Lower leg skin (tissue), 4 donors: ENCODE measurements at regions not wholly inside any gene's neighbourhood (a gene's known extent, or its start where the extent isn't known, plus 50 kb on each side); places are given as distances from the start of the nearest gene placed in this dataset.

ENCODE experiments used
- DNase-seq, 2 donors: peaks; one replicate each; pipeline ENCODE4 v3.0.0-alpha.2; 2019; ENCODE audit warnings: low spot score in 2 of 2
- H3K4me3 ChIP-seq: fragments of 200-600 bp; sonication (generic); 2 replicates; pipeline ENCODE4 v1.5.1; 2017; ENCODE audit warnings: mild to moderate bottlenecking, low read depth; ENCODE audit not compliant: poor library complexity, severe bottlenecking
- POLR2A ChIP-seq, 2 donors: fragments of 450-650 bp; IDR thresholded peaks; one replicate each; pipeline ENCODE4 v1.6.1; 2016 to 2017; ENCODE audit warnings: antibody characterized with exemption in 2 of 2, mild to moderate bottlenecking in 1 of 2, moderate library complexity in 1 of 2
- WGBS, 2 donors: methylation state at CpG; one replicate each; pipeline ENCODE4 v1.1.5; 2018; 5-methylcytosine and 5-hydroxymethylcytosine counted together
- intact Hi-C: fragments of 100-400 bp; cut with DNase I; formaldehyde crosslinking; loops from one replicate; pipeline ENCODE4 v1.15.0; 2023; ENCODE audit warnings: low total_unique reads
- TF ChIP-seq, protein P1 (sequence below), 3 donors: fragments of 450-650 bp; IDR thresholded peaks; one replicate each; pipeline ENCODE4 v1.5.1; 2016; ENCODE audit warnings: antibody characterized with exemption in 3 of 3, mild to moderate bottlenecking in 3 of 3, moderate library complexity in 2 of 3

- DNase-seq = no peak
- no peak for TF ChIP-seq POLR2A (IDR thresholded peaks at IDR 0.05)
- TF ChIP-seq, protein P1, sequence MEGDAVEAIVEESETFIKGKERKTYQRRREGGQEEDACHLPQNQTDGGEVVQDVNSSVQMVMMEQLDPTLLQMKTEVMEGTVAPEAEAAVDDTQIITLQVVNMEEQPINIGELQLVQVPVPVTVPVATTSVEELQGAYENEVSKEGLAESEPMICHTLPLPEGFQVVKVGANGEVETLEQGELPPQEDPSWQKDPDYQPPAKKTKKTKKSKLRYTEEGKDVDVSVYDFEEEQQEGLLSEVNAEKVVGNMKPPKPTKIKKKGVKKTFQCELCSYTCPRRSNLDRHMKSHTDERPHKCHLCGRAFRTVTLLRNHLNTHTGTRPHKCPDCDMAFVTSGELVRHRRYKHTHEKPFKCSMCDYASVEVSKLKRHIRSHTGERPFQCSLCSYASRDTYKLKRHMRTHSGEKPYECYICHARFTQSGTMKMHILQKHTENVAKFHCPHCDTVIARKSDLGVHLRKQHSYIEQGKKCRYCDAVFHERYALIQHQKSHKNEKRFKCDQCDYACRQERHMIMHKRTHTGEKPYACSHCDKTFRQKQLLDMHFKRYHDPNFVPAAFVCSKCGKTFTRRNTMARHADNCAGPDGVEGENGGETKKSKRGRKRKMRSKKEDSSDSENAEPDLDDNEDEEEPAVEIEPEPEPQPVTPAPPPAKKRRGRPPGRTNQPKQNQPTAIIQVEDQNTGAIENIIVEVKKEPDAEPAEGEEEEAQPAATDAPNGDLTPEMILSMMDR (IDR thresholded peaks at IDR 0.05) = no peak
- intact Hi-C loops = no loop called here
- 65 to 67% methylated on average over 4 of the region's 4 CpGs for WGBS, 2 donors
- H3K4me3 ChIP-seq = no peak overlapping the region
Measured at GRCh38 chr17:27065588-27065987, 228.3 kb upstream of the WSB1 start.

DNA sequence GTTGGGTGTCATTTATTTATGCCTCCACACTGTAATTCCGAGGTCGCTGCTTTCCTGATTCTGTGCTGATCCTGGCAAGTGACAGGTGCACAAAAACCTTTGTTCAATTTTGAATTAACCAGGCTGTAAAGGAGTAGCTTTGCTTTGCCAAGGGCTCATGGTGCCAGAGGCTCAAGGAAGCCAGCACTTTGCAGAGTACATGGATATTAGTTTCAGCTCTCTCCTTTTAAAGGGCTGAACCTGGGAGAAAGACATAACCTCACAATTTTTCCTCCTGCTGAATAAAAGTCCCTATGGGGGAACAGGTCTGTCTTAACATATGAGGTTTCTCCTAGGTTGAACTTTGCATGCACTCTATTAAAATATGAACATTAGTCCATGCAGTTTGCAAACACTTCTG is 227.6 kb upstream of the WSB1 start:
- TF ChIP-seq, protein P1 (IDR thresholded peaks at IDR 0.05) = no peak
- TF ChIP-seq POLR2A (IDR thresholded peaks at IDR 0.05) = no peak
- WGBS, 2 donors = 45 to 49% methylated on average over 2 of the region's 2 CpGs
- intact Hi-C loops = no loop called here

DNA sequence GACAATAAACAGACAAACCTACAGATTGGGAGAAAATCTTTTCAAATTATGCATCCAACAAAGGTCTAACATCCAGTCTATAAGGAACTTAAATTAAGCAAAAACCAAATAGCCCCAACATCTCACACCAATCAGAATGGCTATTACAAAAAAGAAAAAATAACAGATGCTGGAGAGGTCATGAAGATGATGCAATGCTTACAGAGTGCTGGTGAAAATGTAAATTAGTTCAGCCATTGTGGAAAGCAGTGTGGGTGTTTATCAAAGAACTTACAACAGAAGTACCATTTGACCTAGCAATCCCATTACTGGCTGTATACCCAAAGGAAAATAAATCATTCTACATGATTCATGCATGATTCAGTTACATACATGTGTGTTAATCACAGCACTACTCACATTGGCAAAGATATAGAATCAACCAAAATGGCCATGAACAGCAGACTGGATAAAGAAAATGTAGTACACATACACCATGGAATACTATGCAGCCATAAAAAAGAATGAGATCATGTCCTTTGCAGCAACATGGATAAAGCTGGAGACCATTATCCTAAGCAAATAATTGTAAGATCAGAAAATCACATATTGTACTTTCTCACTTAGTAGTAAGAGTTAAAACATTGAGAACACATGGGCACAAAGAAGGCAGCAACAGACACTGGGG is 223.9 kb upstream of the WSB1 start:
- intact Hi-C loops = no loop called here

More for the DNA sequence above, 227.6 kb upstream of the WSB1 start:
- H3K4me3 ChIP-seq = no peak overlapping the region
- DNase-seq = no peak

DNA sequence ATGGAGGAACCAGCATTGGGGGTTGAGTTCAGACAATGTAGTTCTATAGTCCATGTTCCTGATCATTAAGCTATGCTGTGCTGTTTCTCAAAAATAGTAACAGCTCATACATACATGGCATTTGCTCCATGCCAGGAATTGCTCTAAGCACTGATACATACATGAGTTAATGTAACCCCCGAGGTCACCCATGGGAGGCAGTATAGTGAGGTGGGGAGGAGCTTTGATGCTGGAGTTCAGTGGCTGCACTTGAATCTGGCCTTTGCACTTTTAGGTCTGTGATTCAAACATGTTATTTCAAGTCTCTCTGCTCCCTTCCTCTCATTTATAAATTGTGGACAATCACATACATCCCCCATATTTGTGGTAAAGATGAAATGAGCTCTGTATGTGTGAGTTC is 223.1 kb upstream of the WSB1 start:
- no peak for DNase-seq
- TF ChIP-seq POLR2A (IDR thresholded peaks at IDR 0.05) = no peak
- TF ChIP-seq, protein P1 (IDR thresholded peaks at IDR 0.05) = no peak
- WGBS, 2 donors = 43 to 57% methylated on average over 1 of the region's 1 CpG
- H3K4me3 ChIP-seq = no peak overlapping the region
- intact Hi-C loops = no loop called here

More for the DNA sequence above, 223.9 kb upstream of the WSB1 start:
- H3K4me3 ChIP-seq = no peak overlapping the region
- no peak for DNase-seq
- TF ChIP-seq, protein P1 (IDR thresholded peaks at IDR 0.05) = no peak
- no peak for TF ChIP-seq POLR2A (IDR thresholded peaks at IDR 0.05)

GRCh38 chr17:27072885-27073284 is 221.0 kb upstream of the WSB1 start:
- no peak overlapping the region for H3K4me3 ChIP-seq
- DNase-seq = no peak
- intact Hi-C loops = no loop called here
- TF ChIP-seq POLR2A (IDR thresholded peaks at IDR 0.05) = no peak
- TF ChIP-seq, protein P1 (IDR thresholded peaks at IDR 0.05) = no peak
- 42 to 43% methylated on average over 3 of the region's 3 CpGs for WGBS, 2 donors

DNA sequence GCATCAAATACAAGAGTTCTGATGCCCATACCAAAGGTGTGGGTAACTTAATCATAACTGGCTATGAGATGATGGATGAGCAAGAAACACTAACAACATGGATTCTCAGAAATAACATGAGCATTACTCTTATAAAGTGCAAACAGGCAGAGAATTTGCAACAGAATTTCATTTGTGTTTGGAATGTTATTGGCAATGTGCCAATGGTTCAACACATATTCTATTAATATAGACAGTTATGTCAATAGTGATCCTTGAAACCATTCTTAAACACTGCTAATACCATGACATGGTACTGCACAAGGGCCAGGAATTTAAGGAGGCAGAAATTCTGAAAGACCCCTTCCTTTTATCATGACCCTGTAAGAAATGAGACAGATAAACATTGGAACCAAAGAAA is 217.1 kb upstream of the WSB1 start:
- no peak overlapping the region for H3K4me3 ChIP-seq
- TF ChIP-seq, protein P1 (IDR thresholded peaks at IDR 0.05) = no peak
- TF ChIP-seq POLR2A (IDR thresholded peaks at IDR 0.05) = no peak
- intact Hi-C loops = no loop called here
- DNase-seq = no peak
